K562 (cell line): ENCODE measurements at regions not wholly inside any gene's neighbourhood (a gene's known extent, or its start where the extent isn't known, plus 50 kb on each side); places are given as distances from the start of the nearest gene placed in this dataset.

Experiments used
- CHCHD3 ChIP-seq: fragments of 250-450 bp; sonication (Bioruptor Pico); IDR thresholded peaks from 2 replicates; pipeline ENCODE4 v2.1.2; 2022; ENCODE audit warnings: mild to moderate bottlenecking
- GATAD2A ChIP-seq: fragments of 450-650 bp; IDR thresholded peaks from 2 replicates; pipeline ENCODE4 v1.6.1; 2017
- HDAC6 ChIP-seq: IDR thresholded peaks from 2 replicates; pipeline ENCODE4 v1.6.1; 2012; ENCODE audit warnings: low read depth, mild to moderate bottlenecking, control low read depth, inconsistent platforms, low read length, moderate library complexity
- KDM2B ChIP-seq: fragments of 250-450 bp; sonication (Bioruptor Pico); IDR thresholded peaks from 2 replicates; pipeline ENCODE4 v1.8.0; 2021; ENCODE audit warnings: mild to moderate bottlenecking, moderate library complexity
- NFXL1 ChIP-seq: fragments of 450-650 bp; formaldehyde crosslinking; IDR thresholded peaks from 2 replicates; pipeline ENCODE4 v1.4.0; 2021; ENCODE audit warnings: mild to moderate bottlenecking
- SIN3A ChIP-seq, 2 experiments: fragments of 150-350 bp in 1 of 2; IDR thresholded peaks; 2 replicates each; pipeline ENCODE4 v1.6.1; 2011 to 2016; ENCODE audit warnings: borderline replicate concordance in 2 of 2, low read depth in 2 of 2, low read length in 2 of 2, mild to moderate bottlenecking in 2 of 2, moderate library complexity in 2 of 2; ENCODE audit not compliant: control insufficient read depth in 1 of 2
- ZFX ChIP-seq: sonication (generic); formaldehyde crosslinking; IDR thresholded peaks from 2 replicates; pipeline ENCODE4 v1.8.0; 2022; ENCODE audit warnings: mild to moderate bottlenecking, missing genetic modification reagents, moderate library complexity
- ZNF224 ChIP-seq: sonication (generic); formaldehyde crosslinking; IDR thresholded peaks from 2 replicates; pipeline ENCODE4 v1.8.0; 2022; ENCODE audit warnings: mild to moderate bottlenecking, missing genetic modification reagents
- ZNF436 ChIP-seq: fragments of 250-450, 450-650 bp; sonication (Bioruptor Pico); formaldehyde crosslinking; IDR thresholded peaks from 2 replicates; pipeline ENCODE4 v1.7.0; 2020; ENCODE audit warnings: mild to moderate bottlenecking
- ZNF561 ChIP-seq: fragments of 450-650 bp; formaldehyde crosslinking; conservative IDR thresholded peaks from 2 replicates; pipeline ENCODE4 v1.4.0; 2020; ENCODE audit warnings: mild to moderate bottlenecking, moderate library complexity
- TF ChIP-seq, protein P1 (sequence below): sonication (generic); formaldehyde crosslinking; IDR thresholded peaks from 2 replicates; pipeline ENCODE4 v1.8.0; 2022; ENCODE audit warnings: mild to moderate bottlenecking, missing genetic modification reagents, borderline replicate concordance
- TF ChIP-seq, protein P2 (sequence below): fragments of 450-650 bp; IDR thresholded peaks from 2 replicates; pipeline ENCODE4 v1.6.1; 2016; ENCODE audit warnings: low read depth
- TF ChIP-seq, protein P3 (sequence below), 2 experiments: fragments of 450-650 bp in 1 of 2; sonication (generic) in 1 of 2; formaldehyde crosslinking; conservative IDR thresholded peaks; 2 replicates each; pipeline versions ENCODE4 v1.4.0 to v1.8.1; 2020 to 2022; ENCODE audit warnings: mild to moderate bottlenecking in 1 of 2, missing genetic modification reagents in 1 of 2
- TF ChIP-seq, protein P4 (sequence below): sonication (generic); formaldehyde crosslinking; IDR thresholded peaks from 2 replicates; pipeline ENCODE4 v1.8.0; 2022; ENCODE audit warnings: missing genetic modification reagents, mild to moderate bottlenecking, moderate library complexity, borderline replicate concordance
- TF ChIP-seq, protein P5 (sequence below): sonication (generic); formaldehyde crosslinking; IDR thresholded peaks from 2 replicates; pipeline ENCODE4 v1.9.0; 2022; ENCODE audit warnings: mild to moderate bottlenecking, missing genetic modification reagents

DNA sequence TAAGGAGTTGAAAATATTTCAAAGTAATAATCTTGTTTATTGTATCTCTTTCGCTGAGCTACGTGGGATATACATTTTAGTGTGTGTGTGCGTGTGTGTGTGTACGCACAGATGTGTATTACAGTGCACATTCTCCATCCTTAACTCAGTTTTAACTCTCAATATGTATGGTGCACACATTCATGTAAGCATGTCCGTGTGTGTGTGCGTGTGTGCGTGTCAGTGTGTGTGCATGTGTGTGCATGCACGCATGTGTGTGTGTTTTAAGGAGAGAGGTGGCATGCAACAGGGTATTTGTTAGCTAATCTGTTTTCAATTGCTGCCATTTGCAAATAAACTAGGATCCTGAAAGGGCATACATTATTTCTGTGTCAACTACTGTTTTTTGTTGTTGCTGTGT lies 264.9 kb upstream of the CXorf51A start (continued):
- TF ChIP-seq, protein P1, sequence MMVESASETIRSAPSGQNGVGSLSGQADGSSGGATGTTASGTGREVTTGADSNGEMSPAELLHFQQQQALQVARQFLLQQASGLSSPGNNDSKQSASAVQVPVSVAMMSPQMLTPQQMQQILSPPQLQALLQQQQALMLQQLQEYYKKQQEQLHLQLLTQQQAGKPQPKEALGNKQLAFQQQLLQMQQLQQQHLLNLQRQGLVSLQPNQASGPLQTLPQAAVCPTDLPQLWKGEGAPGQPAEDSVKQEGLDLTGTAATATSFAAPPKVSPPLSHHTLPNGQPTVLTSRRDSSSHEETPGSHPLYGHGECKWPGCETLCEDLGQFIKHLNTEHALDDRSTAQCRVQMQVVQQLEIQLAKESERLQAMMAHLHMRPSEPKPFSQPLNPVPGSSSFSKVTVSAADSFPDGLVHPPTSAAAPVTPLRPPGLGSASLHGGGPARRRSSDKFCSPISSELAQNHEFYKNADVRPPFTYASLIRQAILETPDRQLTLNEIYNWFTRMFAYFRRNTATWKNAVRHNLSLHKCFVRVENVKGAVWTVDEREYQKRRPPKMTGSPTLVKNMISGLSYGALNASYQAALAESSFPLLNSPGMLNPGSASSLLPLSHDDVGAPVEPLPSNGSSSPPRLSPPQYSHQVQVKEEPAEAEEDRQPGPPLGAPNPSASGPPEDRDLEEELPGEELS (CRISPR knock-in tag): no peak
- TF ChIP-seq, protein P2, sequence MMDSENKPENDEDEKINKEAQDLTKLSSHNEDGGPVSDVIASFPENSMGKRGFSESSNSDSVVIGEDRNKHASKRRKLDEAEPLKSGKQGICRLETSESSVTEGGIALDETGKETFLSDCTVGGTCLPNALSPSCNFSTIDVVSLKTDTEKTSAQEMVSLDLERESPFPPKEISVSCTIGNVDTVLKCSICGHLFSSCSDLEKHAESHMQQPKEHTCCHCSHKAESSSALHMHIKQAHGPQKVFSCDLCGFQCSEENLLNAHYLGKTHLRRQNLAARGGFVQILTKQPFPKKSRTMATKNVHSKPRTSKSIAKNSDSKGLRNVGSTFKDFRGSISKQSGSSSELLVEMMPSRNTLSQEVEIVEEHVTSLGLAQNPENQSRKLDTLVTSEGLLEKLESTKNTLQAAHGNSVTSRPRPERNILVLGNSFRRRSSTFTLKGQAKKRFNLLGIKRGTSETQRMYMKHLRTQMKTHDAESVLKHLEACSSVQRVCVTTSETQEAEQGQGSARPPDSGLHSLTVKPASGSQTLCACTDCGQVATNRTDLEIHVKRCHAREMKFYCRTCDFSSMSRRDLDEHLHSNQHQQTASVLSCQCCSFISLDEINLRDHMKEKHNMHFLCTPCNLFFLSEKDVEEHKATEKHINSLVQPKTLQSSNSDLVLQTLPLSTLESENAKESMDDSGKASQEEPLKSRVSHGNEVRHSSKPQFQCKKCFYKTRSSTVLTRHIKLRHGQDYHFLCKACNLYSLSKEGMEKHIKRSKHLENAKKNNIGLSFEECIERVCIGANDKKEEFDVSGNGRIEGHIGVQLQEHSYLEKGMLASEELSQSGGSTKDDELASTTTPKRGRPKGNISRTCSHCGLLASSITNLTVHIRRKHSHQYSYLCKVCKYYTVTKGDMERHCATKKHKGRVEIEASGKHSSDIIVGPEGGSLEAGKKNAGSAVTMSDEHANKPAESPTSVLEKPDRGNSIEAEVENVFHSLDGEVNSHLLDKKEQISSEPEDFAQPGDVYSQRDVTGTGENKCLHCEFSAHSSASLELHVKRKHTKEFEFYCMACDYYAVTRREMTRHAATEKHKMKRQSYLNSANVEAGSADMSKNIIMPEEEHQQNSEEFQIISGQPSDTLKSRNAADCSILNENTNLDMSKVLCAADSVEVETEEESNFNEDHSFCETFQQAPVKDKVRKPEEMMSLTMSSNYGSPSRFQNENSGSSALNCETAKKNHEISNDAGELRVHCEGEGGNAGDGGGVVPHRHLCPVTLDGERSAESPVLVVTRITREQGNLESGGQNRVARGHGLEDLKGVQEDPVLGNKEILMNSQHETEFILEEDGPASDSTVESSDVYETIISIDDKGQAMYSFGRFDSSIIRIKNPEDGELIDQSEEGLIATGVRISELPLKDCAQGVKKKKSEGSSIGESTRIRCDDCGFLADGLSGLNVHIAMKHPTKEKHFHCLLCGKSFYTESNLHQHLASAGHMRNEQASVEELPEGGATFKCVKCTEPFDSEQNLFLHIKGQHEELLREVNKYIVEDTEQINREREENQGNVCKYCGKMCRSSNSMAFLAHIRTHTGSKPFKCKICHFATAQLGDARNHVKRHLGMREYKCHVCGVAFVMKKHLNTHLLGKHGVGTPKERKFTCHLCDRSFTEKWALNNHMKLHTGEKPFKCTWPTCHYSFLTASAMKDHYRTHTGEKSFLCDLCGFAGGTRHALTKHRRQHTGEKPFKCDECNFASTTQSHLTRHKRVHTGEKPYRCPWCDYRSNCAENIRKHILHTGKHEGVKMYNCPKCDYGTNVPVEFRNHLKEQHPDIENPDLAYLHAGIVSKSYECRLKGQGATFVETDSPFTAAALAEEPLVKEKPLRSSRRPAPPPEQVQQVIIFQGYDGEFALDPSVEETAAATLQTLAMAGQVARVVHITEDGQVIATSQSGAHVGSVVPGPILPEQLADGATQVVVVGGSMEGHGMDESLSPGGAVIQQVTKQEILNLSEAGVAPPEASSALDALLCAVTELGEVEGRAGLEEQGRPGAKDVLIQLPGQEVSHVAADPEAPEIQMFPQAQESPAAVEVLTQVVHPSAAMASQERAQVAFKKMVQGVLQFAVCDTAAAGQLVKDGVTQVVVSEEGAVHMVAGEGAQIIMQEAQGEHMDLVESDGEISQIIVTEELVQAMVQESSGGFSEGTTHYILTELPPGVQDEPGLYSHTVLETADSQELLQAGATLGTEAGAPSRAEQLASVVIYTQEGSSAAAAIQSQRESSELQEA: no peak
- TF ChIP-seq ZNF224 (CRISPR knock-in tag): no peak
- no peak for TF ChIP-seq GATAD2A
- no peak for TF ChIP-seq NFXL1 (CRISPR knock-in tag)
- TF ChIP-seq, protein P3, sequence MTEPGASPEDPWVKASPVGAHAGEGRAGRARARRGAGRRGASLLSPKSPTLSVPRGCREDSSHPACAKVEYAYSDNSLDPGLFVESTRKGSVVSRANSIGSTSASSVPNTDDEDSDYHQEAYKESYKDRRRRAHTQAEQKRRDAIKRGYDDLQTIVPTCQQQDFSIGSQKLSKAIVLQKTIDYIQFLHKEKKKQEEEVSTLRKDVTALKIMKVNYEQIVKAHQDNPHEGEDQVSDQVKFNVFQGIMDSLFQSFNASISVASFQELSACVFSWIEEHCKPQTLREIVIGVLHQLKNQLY (CRISPR knock-in tag; conservative IDR thresholded peaks at IDR 0.05): no peak
- no peak for TF ChIP-seq ZNF561 (CRISPR knock-in tag)
- no peak for TF ChIP-seq ZNF436 (CRISPR knock-in tag)
- TF ChIP-seq, protein P4, sequence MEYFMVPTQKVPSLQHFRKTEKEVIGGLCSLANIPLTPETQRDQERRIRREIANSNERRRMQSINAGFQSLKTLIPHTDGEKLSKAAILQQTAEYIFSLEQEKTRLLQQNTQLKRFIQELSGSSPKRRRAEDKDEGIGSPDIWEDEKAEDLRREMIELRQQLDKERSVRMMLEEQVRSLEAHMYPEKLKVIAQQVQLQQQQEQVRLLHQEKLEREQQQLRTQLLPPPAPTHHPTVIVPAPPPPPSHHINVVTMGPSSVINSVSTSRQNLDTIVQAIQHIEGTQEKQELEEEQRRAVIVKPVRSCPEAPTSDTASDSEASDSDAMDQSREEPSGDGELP (CRISPR knock-in tag): no peak
- TF ChIP-seq KDM2B: no peak
- TF ChIP-seq ZFX (CRISPR knock-in tag): no peak
- TF ChIP-seq, protein P5, sequence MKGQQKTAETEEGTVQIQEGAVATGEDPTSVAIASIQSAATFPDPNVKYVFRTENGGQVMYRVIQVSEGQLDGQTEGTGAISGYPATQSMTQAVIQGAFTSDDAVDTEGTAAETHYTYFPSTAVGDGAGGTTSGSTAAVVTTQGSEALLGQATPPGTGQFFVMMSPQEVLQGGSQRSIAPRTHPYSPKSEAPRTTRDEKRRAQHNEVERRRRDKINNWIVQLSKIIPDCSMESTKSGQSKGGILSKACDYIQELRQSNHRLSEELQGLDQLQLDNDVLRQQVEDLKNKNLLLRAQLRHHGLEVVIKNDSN (CRISPR knock-in tag): no peak
- no peak for TF ChIP-seq HDAC6
- no peak for TF ChIP-seq SIN3A (IDR thresholded peaks at IDR 0.05; ENCODE audit: borderline replicate concordance in 2 of 2, control insufficient read depth in 1 of 2, low read depth in 2 of 2, low read length in 2 of 2)
- no peak for TF ChIP-seq CHCHD3 (CRISPR knock-in tag)
- TF ChIP-seq, all 486 proteins: peak for 0
